DOHH2 (cell line): ENCODE measurements at regions not wholly inside any gene's neighbourhood (a gene's known extent, or its start where the extent isn't known, plus 50 kb on each side); places are given as distances from the start of the nearest gene placed in this dataset.

Experiments used
- EZH2phosphoT487 ChIP-seq: fragments of 200-600 bp; sonication (generic); IDR thresholded peaks from 2 replicates; pipeline ENCODE4 v1.6.1; 2017; ENCODE audit warnings: borderline replicate concordance, mild to moderate bottlenecking, antibody characterized with exemption, low read length, moderate library complexity, mixed read lengths
- TF ChIP-seq, protein P1 (sequence below): fragments of 200-600 bp; sonication (generic); IDR thresholded peaks from one replicate; pipeline ENCODE4 v1.5.1; 2014; ENCODE audit warnings: antibody characterized with exemption, mild to moderate bottlenecking, low read depth, low read length; ENCODE audit not compliant: poor library complexity, severe bottlenecking

DNA sequence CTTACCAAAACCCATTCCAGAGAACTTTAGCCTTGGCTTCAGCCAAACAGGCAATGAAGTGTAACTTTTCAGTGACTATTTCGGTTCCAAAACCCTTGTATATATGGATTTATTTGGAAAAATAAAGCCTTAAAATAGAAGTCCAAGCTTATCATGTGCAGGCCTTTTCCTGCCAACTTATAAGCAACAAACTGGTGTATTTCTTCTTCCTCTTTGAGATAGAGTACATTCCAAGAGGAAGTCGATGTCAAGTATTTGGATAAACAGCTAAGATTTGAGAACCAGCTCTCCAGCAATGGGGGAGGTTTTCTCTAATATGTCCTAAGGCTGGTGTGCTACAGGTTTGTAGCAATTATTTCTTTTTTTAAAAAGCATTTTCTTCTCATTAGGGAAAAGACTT, 407.8 kb downstream of the DUSP10 start:
- TF ChIP-seq, protein P1, sequence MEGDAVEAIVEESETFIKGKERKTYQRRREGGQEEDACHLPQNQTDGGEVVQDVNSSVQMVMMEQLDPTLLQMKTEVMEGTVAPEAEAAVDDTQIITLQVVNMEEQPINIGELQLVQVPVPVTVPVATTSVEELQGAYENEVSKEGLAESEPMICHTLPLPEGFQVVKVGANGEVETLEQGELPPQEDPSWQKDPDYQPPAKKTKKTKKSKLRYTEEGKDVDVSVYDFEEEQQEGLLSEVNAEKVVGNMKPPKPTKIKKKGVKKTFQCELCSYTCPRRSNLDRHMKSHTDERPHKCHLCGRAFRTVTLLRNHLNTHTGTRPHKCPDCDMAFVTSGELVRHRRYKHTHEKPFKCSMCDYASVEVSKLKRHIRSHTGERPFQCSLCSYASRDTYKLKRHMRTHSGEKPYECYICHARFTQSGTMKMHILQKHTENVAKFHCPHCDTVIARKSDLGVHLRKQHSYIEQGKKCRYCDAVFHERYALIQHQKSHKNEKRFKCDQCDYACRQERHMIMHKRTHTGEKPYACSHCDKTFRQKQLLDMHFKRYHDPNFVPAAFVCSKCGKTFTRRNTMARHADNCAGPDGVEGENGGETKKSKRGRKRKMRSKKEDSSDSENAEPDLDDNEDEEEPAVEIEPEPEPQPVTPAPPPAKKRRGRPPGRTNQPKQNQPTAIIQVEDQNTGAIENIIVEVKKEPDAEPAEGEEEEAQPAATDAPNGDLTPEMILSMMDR: no peak
- no peak for TF ChIP-seq EZH2phosphoT487
